DND-41 (cell line): ENCODE measurements at regions not wholly inside any gene's neighbourhood (a gene's known extent, or its start where the extent isn't known, plus 50 kb on each side); places are given as distances from the start of the nearest gene placed in this dataset.

Experiments used
- EZH2 ChIP-seq: IDR thresholded peaks from 3 replicates; pipeline ENCODE4 v1.6.1; 2012; ENCODE audit warnings: borderline replicate concordance, low read depth, mild to moderate bottlenecking, moderate library complexity, low read length, inconsistent platforms; ENCODE audit not compliant: severe bottlenecking
- TF ChIP-seq, protein P1 (sequence below): IDR thresholded peaks from 2 replicates; pipeline ENCODE4 v1.5.1; 2012; ENCODE audit warnings: borderline replicate concordance, low read length, moderate library complexity, mild to moderate bottlenecking; ENCODE audit not compliant: poor library complexity, severe bottlenecking; ENCODE audit errors: extremely low read depth

GRCh38 chr2:198973785-198974184 lies 484.0 kb downstream of the SATB2 start:
- TF ChIP-seq, protein P1, sequence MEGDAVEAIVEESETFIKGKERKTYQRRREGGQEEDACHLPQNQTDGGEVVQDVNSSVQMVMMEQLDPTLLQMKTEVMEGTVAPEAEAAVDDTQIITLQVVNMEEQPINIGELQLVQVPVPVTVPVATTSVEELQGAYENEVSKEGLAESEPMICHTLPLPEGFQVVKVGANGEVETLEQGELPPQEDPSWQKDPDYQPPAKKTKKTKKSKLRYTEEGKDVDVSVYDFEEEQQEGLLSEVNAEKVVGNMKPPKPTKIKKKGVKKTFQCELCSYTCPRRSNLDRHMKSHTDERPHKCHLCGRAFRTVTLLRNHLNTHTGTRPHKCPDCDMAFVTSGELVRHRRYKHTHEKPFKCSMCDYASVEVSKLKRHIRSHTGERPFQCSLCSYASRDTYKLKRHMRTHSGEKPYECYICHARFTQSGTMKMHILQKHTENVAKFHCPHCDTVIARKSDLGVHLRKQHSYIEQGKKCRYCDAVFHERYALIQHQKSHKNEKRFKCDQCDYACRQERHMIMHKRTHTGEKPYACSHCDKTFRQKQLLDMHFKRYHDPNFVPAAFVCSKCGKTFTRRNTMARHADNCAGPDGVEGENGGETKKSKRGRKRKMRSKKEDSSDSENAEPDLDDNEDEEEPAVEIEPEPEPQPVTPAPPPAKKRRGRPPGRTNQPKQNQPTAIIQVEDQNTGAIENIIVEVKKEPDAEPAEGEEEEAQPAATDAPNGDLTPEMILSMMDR = no peak
- no peak for TF ChIP-seq EZH2
